SHP77 treated with DMSO at 0.1 percent for 48 hours (cell line): ENCODE measurements at regions not wholly inside any gene's neighbourhood (a gene's known extent, or its start where the extent isn't known, plus 50 kb on each side); places are given as distances from the start of the nearest gene placed in this dataset.

Experiments used
- DNase-seq: peaks from one replicate; lab custom pipeline; 2025; lab: John Stamatoyannopoulos, UW

GRCh38 chr12:92221656-92222315 lies 76.1 kb upstream of the BTG1 start:
- DNase-seq: no peak

DNA sequence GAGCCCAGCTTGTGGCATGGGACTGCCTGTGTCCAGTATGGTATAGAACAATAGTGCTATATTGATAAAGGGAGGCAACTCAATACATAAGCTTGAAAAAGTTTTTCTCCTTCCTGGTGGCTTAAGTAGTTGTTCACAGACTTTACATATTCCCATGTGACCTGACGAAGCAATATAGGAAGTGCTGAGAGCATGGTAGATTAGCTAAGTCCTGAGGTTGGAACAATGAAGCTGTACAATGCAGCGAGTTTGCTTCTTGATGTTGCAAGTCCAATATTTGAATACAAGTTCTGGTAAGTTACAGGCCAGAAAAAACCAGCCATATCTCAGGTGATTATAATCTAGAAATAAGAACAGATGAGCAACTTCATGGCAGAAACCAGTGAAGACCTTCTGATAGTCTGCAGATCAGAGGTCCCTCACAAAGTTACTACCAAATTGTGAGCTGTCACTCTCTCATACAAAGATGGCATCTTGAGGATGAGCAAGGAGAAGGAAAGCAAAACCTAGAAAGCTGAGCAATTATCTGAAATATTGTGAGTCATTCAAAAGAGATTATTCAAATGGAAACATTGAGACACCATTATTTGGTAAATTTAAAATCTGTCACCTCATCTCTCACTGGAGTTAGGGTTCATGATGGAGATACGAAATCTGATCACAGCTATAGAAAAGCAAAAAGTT lies 72.9 kb upstream of the BTG1 start:
- DNase-seq: no peak

DNA sequence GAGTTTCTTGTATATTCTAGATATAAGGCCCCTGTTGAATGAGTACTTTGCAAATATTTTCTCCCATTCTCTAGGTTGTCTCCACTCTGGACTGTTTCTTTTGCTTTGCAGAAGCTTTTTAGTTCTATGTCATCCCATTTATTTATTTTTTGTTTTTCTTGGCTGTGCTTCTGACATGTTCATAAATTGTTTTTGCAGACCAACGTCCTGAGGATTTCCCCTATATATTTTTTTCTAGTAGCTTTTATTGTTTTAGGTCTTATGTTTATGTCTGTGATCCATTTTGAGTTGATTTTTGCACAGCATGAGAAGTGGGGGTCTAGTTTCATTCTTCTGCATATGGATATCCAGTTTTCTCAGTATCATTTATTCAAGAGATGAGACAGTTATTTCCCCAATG lies 70.4 kb upstream of the BTG1 start:
- DNase-seq: no peak

- no peak for DNase-seq
Observed at GRCh38 chr12:92215358-92215757, 69.7 kb upstream of the BTG1 start.

GRCh38 chr12:92213166-92213565 lies 67.5 kb upstream of the BTG1 start:
- no peak for DNase-seq

GRCh38 chr12:92210071-92210470 lies 64.4 kb upstream of the BTG1 start:
- no peak for DNase-seq

DNA sequence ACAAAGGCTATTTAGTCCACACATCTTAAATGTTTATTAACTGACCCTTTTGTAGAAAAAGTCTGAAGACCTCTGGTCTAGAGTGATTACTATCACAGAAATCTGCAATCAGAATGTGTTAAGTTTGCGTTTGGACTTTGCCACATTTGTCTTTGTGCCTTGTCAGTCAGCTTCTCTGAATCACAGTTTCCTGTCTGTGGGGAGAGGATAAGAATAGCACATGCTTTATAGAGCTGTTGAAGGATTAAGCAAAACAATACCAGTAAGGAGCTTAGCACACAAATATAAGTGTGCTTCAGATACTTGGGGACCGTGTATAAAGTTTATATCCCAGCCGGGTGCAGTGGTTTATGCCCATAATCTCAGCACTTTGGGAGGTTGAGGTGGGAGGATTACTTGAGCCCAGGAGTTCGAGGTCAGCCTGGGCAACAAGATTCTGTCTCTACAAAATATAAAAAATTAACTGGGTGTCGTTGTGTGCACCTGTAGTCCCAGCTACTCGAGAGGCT lies 63.0 kb upstream of the BTG1 start:
- DNase-seq: no peak

DNA sequence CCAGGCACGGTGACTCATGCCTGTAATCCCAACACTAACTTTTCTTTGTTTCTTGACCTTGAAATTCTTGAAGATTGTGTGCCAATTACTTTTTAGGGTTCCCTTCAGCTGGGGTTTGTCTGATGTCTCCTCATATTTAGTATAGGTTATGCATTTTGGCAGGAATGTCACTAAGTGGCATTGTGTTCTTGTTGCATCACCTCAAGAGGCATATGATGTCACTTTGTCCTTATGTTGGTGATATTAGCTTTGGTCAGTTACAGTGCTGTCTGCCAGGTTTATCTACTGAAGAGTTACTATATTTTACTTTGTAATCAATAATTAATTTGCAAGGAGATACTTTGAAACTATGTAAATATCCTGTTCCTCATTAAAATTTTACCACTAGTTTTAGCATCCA lies 61.0 kb upstream of the BTG1 start:
- DNase-seq: no peak

DNA sequence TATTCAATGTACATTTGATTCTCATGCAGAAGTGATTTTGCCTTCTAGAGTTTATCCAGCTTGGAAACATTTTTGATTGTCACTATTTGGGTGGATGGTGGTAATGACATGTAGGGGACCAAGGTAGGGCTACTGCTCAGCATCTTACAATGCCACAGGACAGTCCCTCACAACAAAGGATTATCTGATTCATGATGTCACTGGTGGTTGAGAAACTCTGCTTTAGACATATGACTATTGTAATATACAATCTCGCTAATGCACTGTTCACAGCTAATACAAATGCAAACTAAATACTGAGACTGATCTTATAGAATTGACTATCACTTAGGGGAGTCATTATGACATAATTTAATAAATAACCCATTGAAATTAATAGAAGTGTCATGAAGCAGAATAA lies 60.4 kb upstream of the BTG1 start:
- no peak for DNase-seq

- no peak for DNase-seq
Observed at GRCh38 chr12:92199819-92200576, 54.4 kb upstream of the BTG1 start.

DNA sequence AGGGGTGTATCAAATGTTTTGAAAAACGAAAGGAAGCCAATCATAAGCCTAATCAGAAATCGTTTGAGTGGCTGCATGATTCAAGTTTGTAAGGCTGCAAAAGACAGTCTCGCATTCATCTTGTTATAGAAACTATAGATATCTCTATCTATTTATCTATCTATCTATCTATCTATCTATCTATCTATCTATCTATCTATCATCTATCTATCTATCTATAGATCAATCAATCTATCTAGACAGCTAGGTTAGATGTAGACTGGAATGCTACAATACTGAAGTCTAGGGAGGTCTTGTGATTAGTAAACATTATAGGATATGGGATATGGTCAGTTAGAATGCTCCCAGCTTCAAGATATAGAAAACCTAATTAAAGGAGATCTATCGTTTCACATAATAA lies 52.2 kb upstream of the BTG1 start:
- DNase-seq: no peak

- DNase-seq: no peak
Observed at GRCh38 chr12:92196368-92196767, 50.7 kb upstream of the BTG1 start.
